WTC11 (cell line): ENCODE measurements at regions not wholly inside any gene's neighbourhood (a gene's known extent, or its start where the extent isn't known, plus 50 kb on each side); places are given as distances from the start of the nearest gene placed in this dataset.

Experiments
- ATAC-seq: fragments of 200-7000 bp; cut with Tn5 transposase; 2 replicates; pipeline ENCODE4 v1.10.0; 2021; ENCODE audit warnings: mild to moderate bottlenecking, moderate library complexity
- CTCF ChIA-PET: fragments of 300-600 bp; sonication (Branson Sonifier 250); formaldehyde crosslinking; loops from one replicate; lab custom pipeline; 2021; ENCODE audit warnings: antibody characterized with exemption; lab: Charles Lee
- POLR2A ChIA-PET: fragments of 350-600 bp; sonication (Branson Sonifier 250); formaldehyde crosslinking; loops from one replicate; lab custom pipeline; 2021; ENCODE audit warnings: antibody characterized with exemption; lab: Charles Lee
- DNase-seq: peaks from one replicate; pipeline ENCODE4 v3.0.0; 2021; ENCODE audit warnings: low spot score
- H3K27ac Mint-ChIP-seq: 2 replicates; pipeline ENCODE4 v1.8.0; 2021; ENCODE audit warnings: mixed read lengths
- H3K27me3 Mint-ChIP-seq: 2 replicates; pipeline ENCODE4 v1.8.0; 2021; ENCODE audit warnings: low read depth, mild to moderate bottlenecking, moderate library complexity, mixed read lengths
- H3K36me3 Mint-ChIP-seq: 2 replicates; pipeline ENCODE4 v1.8.0; 2021; ENCODE audit warnings: mixed read lengths
- H3K4me1 Mint-ChIP-seq: 2 replicates; pipeline ENCODE4 v1.8.0; 2022; ENCODE audit warnings: mixed read lengths
- H3K4me3 Mint-ChIP-seq: 2 replicates; pipeline ENCODE4 v1.8.0; 2021; ENCODE audit warnings: mild to moderate bottlenecking, moderate library complexity, mixed read lengths
- H3K9me3 Mint-ChIP-seq: 2 replicates; pipeline ENCODE4 v1.8.0; 2021; ENCODE audit warnings: mixed read lengths
- ATF1 ChIP-seq: sonication (generic); formaldehyde crosslinking; IDR thresholded peaks from 2 replicates; pipeline ENCODE4 v1.8.1; 2023; ENCODE audit warnings: mild to moderate bottlenecking, moderate library complexity, missing genetic modification reagents
- CREB1 ChIP-seq: sonication (generic); formaldehyde crosslinking; IDR thresholded peaks from 2 replicates; pipeline ENCODE4 v1.8.0; 2023; ENCODE audit warnings: mild to moderate bottlenecking, missing genetic modification reagents
- CTCF ChIP-seq: fragments of 200-600 bp; IDR thresholded peaks from 2 replicates; pipeline ENCODE4 v1.8.0; 2022; ENCODE audit warnings: antibody characterized with exemption
- FOXP1 ChIP-seq: sonication (generic); formaldehyde crosslinking; IDR thresholded peaks from 2 replicates; pipeline ENCODE4 v1.8.0; 2022; ENCODE audit warnings: missing genetic modification reagents, mild to moderate bottlenecking, moderate library complexity, borderline replicate concordance
- GABPB1 ChIP-seq: sonication (generic); formaldehyde crosslinking; IDR thresholded peaks from 2 replicates; pipeline ENCODE4 v1.8.1; 2023; ENCODE audit warnings: mild to moderate bottlenecking, missing genetic modification reagents
- GRHL2 ChIP-seq: fragments of 250-450 bp; sonication (Bioruptor Pico); IDR thresholded peaks from 2 replicates; pipeline ENCODE4 v1.8.0; 2022; ENCODE audit warnings: mild to moderate bottlenecking, moderate library complexity; ENCODE audit not compliant: insufficient replicate concordance, severe bottlenecking
- JUN ChIP-seq: sonication (generic); formaldehyde crosslinking; IDR thresholded peaks from 2 replicates; pipeline ENCODE4 v1.8.0; 2023; ENCODE audit warnings: mild to moderate bottlenecking, missing genetic modification reagents
- MLX ChIP-seq: sonication (generic); formaldehyde crosslinking; IDR thresholded peaks from 2 replicates; pipeline ENCODE4 v1.8.1; 2023; ENCODE audit warnings: mild to moderate bottlenecking, missing genetic modification reagents, moderate library complexity
- NFE2L1 ChIP-seq: sonication (generic); formaldehyde crosslinking; IDR thresholded peaks from 2 replicates; pipeline ENCODE4 v1.8.1; 2023; ENCODE audit warnings: missing genetic modification reagents
- OVOL2 ChIP-seq: fragments of 250-450 bp; sonication (Bioruptor Pico); IDR thresholded peaks from 2 replicates; pipeline ENCODE4 v1.9.0; 2021; ENCODE audit warnings: mild to moderate bottlenecking, borderline replicate concordance
- PRDM15 ChIP-seq: sonication (generic); formaldehyde crosslinking; IDR thresholded peaks from 2 replicates; pipeline ENCODE4 v1.8.0; 2022; ENCODE audit warnings: missing genetic modification reagents
- SMAD3 ChIP-seq: sonication (generic); formaldehyde crosslinking; IDR thresholded peaks from 2 replicates; pipeline ENCODE4 v1.8.0; 2022; ENCODE audit warnings: missing genetic modification reagents, mild to moderate bottlenecking, borderline replicate concordance
- SMAD4 ChIP-seq: sonication (generic); formaldehyde crosslinking; IDR thresholded peaks from 2 replicates; pipeline ENCODE4 v1.8.0; 2022; ENCODE audit warnings: mild to moderate bottlenecking, missing genetic modification reagents
- TP53 ChIP-seq: sonication (generic); formaldehyde crosslinking; IDR thresholded peaks from 2 replicates; pipeline ENCODE4 v1.8.1; 2023; ENCODE audit warnings: mild to moderate bottlenecking, missing genetic modification reagents
- ZBTB21 ChIP-seq: sonication (generic); formaldehyde crosslinking; IDR thresholded peaks from 2 replicates; pipeline ENCODE4 v1.8.1; 2023; ENCODE audit warnings: mild to moderate bottlenecking, missing genetic modification reagents, borderline replicate concordance
- ZNF121 ChIP-seq: sonication (generic); formaldehyde crosslinking; IDR thresholded peaks from 2 replicates; pipeline ENCODE4 v1.8.0; 2023; ENCODE audit warnings: missing genetic modification reagents

- TF ChIP-seq TP53 (CRISPR knock-in tag), result no peak
- TF ChIP-seq ZNF121 (CRISPR knock-in tag), result no peak
- no peak for TF ChIP-seq ZBTB21 (CRISPR knock-in tag)
- TF ChIP-seq CREB1 (CRISPR knock-in tag), result no peak
- no peak for TF ChIP-seq OVOL2 (CRISPR knock-in tag)
- TF ChIP-seq SMAD3 (CRISPR knock-in tag), result no peak
- no peak for TF ChIP-seq GRHL2
- no peak for TF ChIP-seq NFE2L1 (CRISPR knock-in tag)
- no peak for TF ChIP-seq MLX (CRISPR knock-in tag)
- TF ChIP-seq PRDM15, result no peak
- no peak for TF ChIP-seq ATF1
- no peak for TF ChIP-seq SMAD4 (CRISPR knock-in tag)
- Mint-ChIP-seq H3K9me3 (peaks cover 28% of the 10 kb centered on the region), H3K4me3 (no peak overlapping the region), H3K27me3 (no peaks in the 10 kb centered on the region), H3K36me3 (peaks cover 2% of the 10 kb centered on the region; the same call in 1 of the 2 replicates), H3K4me1 (peaks cover 7% of the 10 kb centered on the region), H3K27ac (no peak overlapping the region)
- DNase-seq, result peak; percentile 34
- ATAC-seq, result peak; percentile 72
- POLR2A ChIA-PET, result no interaction called here
- CTCF ChIA-PET, result no interaction called here
Observed at GRCh38 chr14:39734306-39734705, 302.1 kb upstream of the FBXO33 start.

DNA sequence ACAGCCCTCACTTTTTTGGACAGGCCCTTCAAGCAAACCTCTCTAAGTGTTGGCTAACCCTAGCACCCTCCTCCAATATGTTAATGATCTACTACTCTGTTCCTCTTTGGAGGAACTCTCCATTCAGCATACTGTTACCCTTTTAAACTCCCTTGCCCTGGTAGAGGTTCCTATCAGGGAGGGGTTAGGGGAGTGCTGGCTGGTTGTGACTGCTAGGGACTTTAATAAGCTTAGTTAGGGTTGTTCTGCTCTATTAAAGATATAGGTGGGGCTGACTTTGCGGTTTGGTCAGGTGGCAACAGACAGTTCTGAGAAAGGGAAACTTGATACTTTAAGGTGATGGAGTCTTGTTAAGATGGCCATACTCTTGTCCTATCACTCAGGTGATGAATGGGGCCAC lies 301.5 kb upstream of the FBXO33 start:
- Mint-ChIP-seq H3K4me1 (peaks cover 7% of the 10 kb centered on the region), H3K4me3 (no peak overlapping the region), H3K36me3 (peaks cover 2% of the 10 kb centered on the region; the same call in 1 of the 2 replicates), H3K9me3 (peaks cover 33% of the 10 kb centered on the region), H3K27me3 (no peaks in the 10 kb centered on the region), H3K27ac (no peak overlapping the region)
- no peak for DNase-seq
- ATAC-seq, result no peak
- POLR2A ChIA-PET, result no interaction called here
- TF ChIP-seq GABPB1 (CRISPR knock-in tag) (no peak), FOXP1 (CRISPR knock-in tag) (no peak)
- CTCF ChIA-PET, result no interaction called here

DNA sequence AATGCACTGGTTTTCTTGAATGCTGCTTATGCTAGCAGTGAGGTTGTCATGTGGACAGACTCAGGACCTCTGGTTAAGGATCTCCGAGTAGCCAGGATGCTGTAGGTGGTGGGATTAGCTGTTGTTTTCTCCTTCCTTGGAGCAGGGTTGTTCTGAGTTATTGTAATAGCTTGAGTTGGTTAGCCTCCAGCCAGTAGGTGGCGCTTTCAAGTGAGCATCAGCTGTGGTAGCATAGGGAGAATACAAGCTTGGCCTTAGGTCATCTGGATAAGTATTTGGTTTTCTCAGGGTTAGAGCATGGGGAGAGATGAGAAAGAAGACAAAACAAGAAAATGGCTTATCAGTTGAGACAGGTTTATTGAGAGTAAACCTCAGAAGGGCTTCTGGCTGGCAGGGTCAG lies 299.7 kb upstream of the FBXO33 start:
- H3K36me3 Mint-ChIP-seq, result peaks cover 2% of the 10 kb centered on the region; the same call in 1 of the 2 replicates
- POLR2A ChIA-PET, result no interaction called here
- H3K27ac Mint-ChIP-seq, result no peak overlapping the region
- ATAC-seq (peak; percentile 89), DNase-seq (peak; percentile 35)
- H3K27me3 Mint-ChIP-seq, result no peaks in the 10 kb centered on the region
- H3K4me3 Mint-ChIP-seq, result no peak overlapping the region
- peaks cover 7% of the 10 kb centered on the region for H3K4me1 Mint-ChIP-seq
- TF ChIP-seq JUN (CRISPR knock-in tag) (no peak), CTCF (peak; percentile 46)
- H3K9me3 Mint-ChIP-seq, result peaks cover 29% of the 10 kb centered on the region
- CTCF ChIA-PET, result interaction anchor here (0.6 to 1.6 kb wide), 6 partner anchors 9 to 263 kb away, joined by 3 to 6 read pairs (median 4); no protein-coding TSS in a partner anchor
